ENCODE measurements at regions not wholly inside any gene's neighbourhood (a gene's known extent, or its start where the extent isn't known, plus 50 kb on each side); places are given as distances from the start of the nearest gene placed in this dataset.

DNA sequence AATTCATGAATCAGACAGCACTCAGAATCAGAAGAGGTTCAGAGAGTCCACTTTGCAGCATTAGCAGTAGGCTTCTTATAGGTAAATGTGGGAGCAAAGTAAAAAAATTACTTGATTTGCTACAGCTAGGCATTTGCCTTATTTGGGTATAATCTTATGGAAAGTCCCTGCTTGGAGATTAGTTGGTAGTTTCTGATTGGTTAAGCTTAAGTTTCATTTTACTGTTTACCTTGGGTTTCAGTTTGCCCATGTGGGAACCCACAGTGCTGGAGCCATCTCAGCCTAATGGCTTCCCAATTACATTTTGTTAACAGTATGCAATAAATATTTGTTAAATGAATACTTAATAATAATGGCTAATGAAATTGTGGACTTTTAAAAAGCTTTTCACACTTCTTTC, 311.0 kb upstream of the FLRT2 start:
- TF ChIP-seq, protein P1, sequence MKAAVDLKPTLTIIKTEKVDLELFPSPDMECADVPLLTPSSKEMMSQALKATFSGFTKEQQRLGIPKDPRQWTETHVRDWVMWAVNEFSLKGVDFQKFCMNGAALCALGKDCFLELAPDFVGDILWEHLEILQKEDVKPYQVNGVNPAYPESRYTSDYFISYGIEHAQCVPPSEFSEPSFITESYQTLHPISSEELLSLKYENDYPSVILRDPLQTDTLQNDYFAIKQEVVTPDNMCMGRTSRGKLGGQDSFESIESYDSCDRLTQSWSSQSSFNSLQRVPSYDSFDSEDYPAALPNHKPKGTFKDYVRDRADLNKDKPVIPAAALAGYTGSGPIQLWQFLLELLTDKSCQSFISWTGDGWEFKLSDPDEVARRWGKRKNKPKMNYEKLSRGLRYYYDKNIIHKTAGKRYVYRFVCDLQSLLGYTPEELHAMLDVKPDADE (IDR thresholded peaks at IDR 0.05), result no peak
- TF ChIP-seq, protein P2, sequence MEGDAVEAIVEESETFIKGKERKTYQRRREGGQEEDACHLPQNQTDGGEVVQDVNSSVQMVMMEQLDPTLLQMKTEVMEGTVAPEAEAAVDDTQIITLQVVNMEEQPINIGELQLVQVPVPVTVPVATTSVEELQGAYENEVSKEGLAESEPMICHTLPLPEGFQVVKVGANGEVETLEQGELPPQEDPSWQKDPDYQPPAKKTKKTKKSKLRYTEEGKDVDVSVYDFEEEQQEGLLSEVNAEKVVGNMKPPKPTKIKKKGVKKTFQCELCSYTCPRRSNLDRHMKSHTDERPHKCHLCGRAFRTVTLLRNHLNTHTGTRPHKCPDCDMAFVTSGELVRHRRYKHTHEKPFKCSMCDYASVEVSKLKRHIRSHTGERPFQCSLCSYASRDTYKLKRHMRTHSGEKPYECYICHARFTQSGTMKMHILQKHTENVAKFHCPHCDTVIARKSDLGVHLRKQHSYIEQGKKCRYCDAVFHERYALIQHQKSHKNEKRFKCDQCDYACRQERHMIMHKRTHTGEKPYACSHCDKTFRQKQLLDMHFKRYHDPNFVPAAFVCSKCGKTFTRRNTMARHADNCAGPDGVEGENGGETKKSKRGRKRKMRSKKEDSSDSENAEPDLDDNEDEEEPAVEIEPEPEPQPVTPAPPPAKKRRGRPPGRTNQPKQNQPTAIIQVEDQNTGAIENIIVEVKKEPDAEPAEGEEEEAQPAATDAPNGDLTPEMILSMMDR (conservative IDR thresholded peaks at IDR 0.05; ENCODE audit: low read depth in 2 of 2), result no peak
- TF ChIP-seq JUNB (IDR thresholded peaks at IDR 0.05; ENCODE audit: unreplicated experiment) (no peak), EZH2 (IDR thresholded peaks at IDR 0.05; ENCODE audit: low read depth, unreplicated experiment) (no peak), EZH2phosphoT487 (IDR thresholded peaks at IDR 0.05; ENCODE audit: unreplicated experiment) (no peak)
- TF ChIP-seq, protein P3, sequence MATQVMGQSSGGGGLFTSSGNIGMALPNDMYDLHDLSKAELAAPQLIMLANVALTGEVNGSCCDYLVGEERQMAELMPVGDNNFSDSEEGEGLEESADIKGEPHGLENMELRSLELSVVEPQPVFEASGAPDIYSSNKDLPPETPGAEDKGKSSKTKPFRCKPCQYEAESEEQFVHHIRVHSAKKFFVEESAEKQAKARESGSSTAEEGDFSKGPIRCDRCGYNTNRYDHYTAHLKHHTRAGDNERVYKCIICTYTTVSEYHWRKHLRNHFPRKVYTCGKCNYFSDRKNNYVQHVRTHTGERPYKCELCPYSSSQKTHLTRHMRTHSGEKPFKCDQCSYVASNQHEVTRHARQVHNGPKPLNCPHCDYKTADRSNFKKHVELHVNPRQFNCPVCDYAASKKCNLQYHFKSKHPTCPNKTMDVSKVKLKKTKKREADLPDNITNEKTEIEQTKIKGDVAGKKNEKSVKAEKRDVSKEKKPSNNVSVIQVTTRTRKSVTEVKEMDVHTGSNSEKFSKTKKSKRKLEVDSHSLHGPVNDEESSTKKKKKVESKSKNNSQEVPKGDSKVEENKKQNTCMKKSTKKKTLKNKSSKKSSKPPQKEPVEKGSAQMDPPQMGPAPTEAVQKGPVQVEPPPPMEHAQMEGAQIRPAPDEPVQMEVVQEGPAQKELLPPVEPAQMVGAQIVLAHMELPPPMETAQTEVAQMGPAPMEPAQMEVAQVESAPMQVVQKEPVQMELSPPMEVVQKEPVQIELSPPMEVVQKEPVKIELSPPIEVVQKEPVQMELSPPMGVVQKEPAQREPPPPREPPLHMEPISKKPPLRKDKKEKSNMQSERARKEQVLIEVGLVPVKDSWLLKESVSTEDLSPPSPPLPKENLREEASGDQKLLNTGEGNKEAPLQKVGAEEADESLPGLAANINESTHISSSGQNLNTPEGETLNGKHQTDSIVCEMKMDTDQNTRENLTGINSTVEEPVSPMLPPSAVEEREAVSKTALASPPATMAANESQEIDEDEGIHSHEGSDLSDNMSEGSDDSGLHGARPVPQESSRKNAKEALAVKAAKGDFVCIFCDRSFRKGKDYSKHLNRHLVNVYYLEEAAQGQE (IDR thresholded peaks at IDR 0.05; ENCODE audit: unreplicated experiment), result no peak

Data from GM23338 (cell line).